H9 (cell line): ENCODE measurements at regions not wholly inside any gene's neighbourhood (a gene's known extent, or its start where the extent isn't known, plus 50 kb on each side); places are given as distances from the start of the nearest gene placed in this dataset.

ENCODE experiments used
- DNase-seq: peaks from one replicate; pipeline ENCODE4 v3.0.0-alpha.2; 2017
- H2AFZ ChIP-seq: one replicate; pipeline ENCODE4 v1.6.1; 2013; ENCODE audit warnings: mild to moderate bottlenecking, low read length, control low read depth, moderate library complexity
- H2AK5ac ChIP-seq: 2 replicates; pipeline ENCODE4 v1.6.1; 2013; ENCODE audit warnings: low read length, control low read depth, mixed read lengths; ENCODE audit not compliant: insufficient read length
- H2BK120ac ChIP-seq: one replicate; pipeline ENCODE4 v1.6.1; 2013; ENCODE audit warnings: low read depth, mild to moderate bottlenecking, low read length, control low read depth, inconsistent platforms; ENCODE audit not compliant: poor library complexity, severe bottlenecking
- H2BK12ac ChIP-seq: 2 replicates; pipeline ENCODE4 v1.6.1; 2013; ENCODE audit warnings: low read length, control low read depth, mixed read lengths, low read depth; ENCODE audit not compliant: insufficient read length
- H2BK15ac ChIP-seq: 2 replicates; pipeline ENCODE4 v1.6.1; 2013; ENCODE audit warnings: low read depth, low read length, control low read depth
- H2BK20ac ChIP-seq: one replicate; pipeline ENCODE4 v1.6.1; 2013; ENCODE audit warnings: low read depth, mild to moderate bottlenecking, low read length, control low read depth, inconsistent platforms; ENCODE audit not compliant: poor library complexity, severe bottlenecking
- H2BK5ac ChIP-seq: 2 replicates; pipeline ENCODE4 v1.6.1; 2013; ENCODE audit warnings: low read length, control low read depth, mixed read lengths; ENCODE audit not compliant: insufficient read length
- H3K14ac ChIP-seq: 2 replicates; pipeline ENCODE4 v1.6.1; 2013; ENCODE audit warnings: low read length, control low read depth; ENCODE audit not compliant: insufficient read depth
- H3K18ac ChIP-seq: 2 replicates; pipeline ENCODE4 v1.6.1; 2013; ENCODE audit warnings: low read depth, mild to moderate bottlenecking, mixed read lengths, low read length, control low read depth; ENCODE audit not compliant: insufficient read length
- H3K23ac ChIP-seq: 2 replicates; pipeline ENCODE4 v1.6.1; 2013; ENCODE audit warnings: low read length, control low read depth, mixed read lengths, low read depth; ENCODE audit not compliant: insufficient read length
- H3K23me2 ChIP-seq: 2 replicates; pipeline ENCODE4 v1.6.1; 2013; ENCODE audit warnings: low read depth, mild to moderate bottlenecking, mixed read lengths, low read length, control low read depth; ENCODE audit not compliant: insufficient read length, poor library complexity, severe bottlenecking
- H3K27ac ChIP-seq: 2 replicates; pipeline ENCODE4 v1.5.1; 2013; ENCODE audit warnings: low read length, control low read depth, mixed read lengths, low read depth; ENCODE audit not compliant: insufficient read length
- H3K27me3 ChIP-seq: 2 replicates; pipeline ENCODE4 v1.6.1; 2013; ENCODE audit warnings: low read length, control low read depth, inconsistent platforms; ENCODE audit not compliant: insufficient read depth
- H3K4ac ChIP-seq: 2 replicates; pipeline ENCODE4 v1.6.1; 2013; ENCODE audit warnings: low read depth, mild to moderate bottlenecking, control low read depth, inconsistent platforms, low read length, moderate library complexity
- H3K4me1 ChIP-seq: 2 replicates; pipeline ENCODE4 v1.6.1; 2013; ENCODE audit warnings: low read length, control low read depth, inconsistent platforms; ENCODE audit not compliant: insufficient read depth
- H3K4me2 ChIP-seq: 2 replicates; pipeline ENCODE4 v1.6.1; 2013; ENCODE audit warnings: low read length, control low read depth, mixed read lengths; ENCODE audit not compliant: insufficient read length, insufficient read depth
- H3K56ac ChIP-seq: 2 replicates; pipeline ENCODE4 v1.6.1; 2013; ENCODE audit warnings: low read depth, mild to moderate bottlenecking, mixed read lengths, low read length, control low read depth; ENCODE audit not compliant: insufficient read length
- H3K79me1 ChIP-seq: 2 replicates; pipeline ENCODE4 v1.6.1; 2013; ENCODE audit warnings: low read depth, mild to moderate bottlenecking, moderate library complexity, low read length, control low read depth, inconsistent platforms; ENCODE audit not compliant: insufficient read depth, poor library complexity, severe bottlenecking
- H3K79me2 ChIP-seq: 2 replicates; pipeline ENCODE4 v1.6.1; 2013; ENCODE audit warnings: low read length, control low read depth, inconsistent platforms; ENCODE audit not compliant: insufficient read depth
- H3K9ac ChIP-seq: 2 replicates; pipeline ENCODE4 v1.6.1; 2013; ENCODE audit warnings: low read length, control low read depth, mixed read lengths; ENCODE audit not compliant: insufficient read length; ENCODE audit errors: extremely low read depth
- H3K9me3 ChIP-seq: one replicate; pipeline ENCODE4 v1.6.1; 2013; ENCODE audit warnings: low read depth, low read length, inconsistent platforms; ENCODE audit not compliant: control insufficient read depth
- H3T11ph ChIP-seq: one replicate; pipeline ENCODE4 v1.6.1; 2013; ENCODE audit warnings: mild to moderate bottlenecking, low read length, control low read depth, inconsistent platforms
- H4K20me1 ChIP-seq: one replicate; pipeline ENCODE4 v1.6.1; 2013; ENCODE audit not compliant: control insufficient read depth, insufficient read length, insufficient read depth
- H4K5ac ChIP-seq: 2 replicates; pipeline ENCODE4 v1.6.1; 2013; ENCODE audit warnings: low read depth, mild to moderate bottlenecking, mixed read lengths, low read length, control low read depth; ENCODE audit not compliant: insufficient read length
- H4K8ac ChIP-seq: replicated peaks from 2 replicates; pipeline ENCODE4 v1.6.1; 2013; ENCODE audit warnings: low read length, control low read depth, mixed read lengths, low read depth; ENCODE audit not compliant: insufficient read length
- H4K91ac ChIP-seq: 2 replicates; pipeline ENCODE4 v1.6.1; 2013; ENCODE audit warnings: low read depth, mild to moderate bottlenecking, moderate library complexity, mixed read lengths, low read length, control low read depth; ENCODE audit not compliant: insufficient read length
- H3K27ac Mint-ChIP-seq, 3 experiments: 2 replicates in 2 of 3; 3 replicates in 1 of 3; pipeline ENCODE4 v1.8.0; 2020 to 2021; ENCODE audit warnings: mixed read lengths in 3 of 3, mild to moderate bottlenecking in 1 of 3, moderate library complexity in 1 of 3
- H3K27me3 Mint-ChIP-seq: 2 replicates; pipeline ENCODE4 v1.8.0; 2021; ENCODE audit warnings: low read depth, mild to moderate bottlenecking, moderate library complexity, mixed read lengths
- H3K36me3 Mint-ChIP-seq, 3 experiments: 2 replicates in 2 of 3; 3 replicates in 1 of 3; pipeline ENCODE4 v1.8.0; 2020 to 2021; ENCODE audit warnings: low read depth in 3 of 3, mixed read lengths in 3 of 3; ENCODE audit not compliant: insufficient read depth in 1 of 3
- H3K4me1 Mint-ChIP-seq, 2 experiments: 2 replicates each; pipeline ENCODE4 v1.8.0; 2020; ENCODE audit warnings: mixed read lengths in 2 of 2
- H3K4me3 Mint-ChIP-seq, 2 experiments: 2 replicates in 1 of 2; 3 replicates in 1 of 2; pipeline ENCODE4 v1.8.0; 2020 to 2021; ENCODE audit warnings: mild to moderate bottlenecking in 2 of 2, mixed read lengths in 2 of 2, moderate library complexity in 1 of 2
- H3K9me3 Mint-ChIP-seq, 2 experiments: 2 replicates in 1 of 2; 3 replicates in 1 of 2; pipeline ENCODE4 v1.8.0; 2020; ENCODE audit warnings: mild to moderate bottlenecking in 2 of 2, mixed read lengths in 2 of 2, moderate library complexity in 1 of 2
- CTCF ChIP-seq: fragments of 200-600 bp; sonication (generic); conservative IDR thresholded peaks from 3 replicates; pipeline ENCODE4 v1.8.0; 2021; ENCODE audit warnings: antibody characterized with exemption, mild to moderate bottlenecking
- WGBS: extraction: QIAGEN DNeasy Blood & Tissue Kit; methylation state at CpG from one replicate; pipeline ENCODE4 v1.1.7; 2013; ENCODE audit warnings: missing lambda C conversion rate, low lambda C conversion rate, mixed read lengths; ENCODE audit not compliant: insufficient read length; ENCODE audit errors: extremely low coverage; 5-methylcytosine and 5-hydroxymethylcytosine counted together

- Histone ChIP-seq H3K4ac (no peak overlapping the region), H3T11ph (no peak overlapping the region), H2BK20ac (no peak overlapping the region), H3K79me2 (no peaks in the 10 kb centered on the region), H3K14ac (no peak overlapping the region), H4K20me1 (no peaks in the 10 kb centered on the region), H3K4me2 (no peak overlapping the region), H2BK5ac (no peak overlapping the region), H3K4me1 (peaks cover 5% of the 10 kb centered on the region; the same call in 1 of the 2 replicates), H2BK15ac (no peak overlapping the region), H4K91ac (no peak overlapping the region), H3K9me3 (no peaks in the 10 kb centered on the region), H3K27ac (no peak overlapping the region), H3K56ac (no peak overlapping the region), H2BK12ac (no peak overlapping the region), H4K8ac (no peak overlapping the region), H3K9ac (no peak overlapping the region), H3K79me1 (no peaks in the 10 kb centered on the region), H3K23me2 (no peaks in the 10 kb centered on the region), H3K27me3 (no peaks in the 10 kb centered on the region), H3K18ac (no peak overlapping the region), H2BK120ac (no peak overlapping the region), H2AFZ (no peak overlapping the region), H2AK5ac (no peak overlapping the region), H3K23ac (no peak overlapping the region), H4K5ac (no peak overlapping the region)
- H3K9me3 Mint-ChIP-seq = no peaks in the 10 kb centered on the region
- WGBS = no CpG with 5 or more reads among the region's 4 CpGs
- peaks cover 22 to 27% of the 10 kb centered on the region in 2 experiments for H3K4me1 Mint-ChIP-seq
- H3K27me3 Mint-ChIP-seq = no peaks in the 10 kb centered on the region; the same call in 1 of the 2 replicates
- H3K27ac Mint-ChIP-seq = no peak overlapping the region
- TF ChIP-seq CTCF = no peak
- no peak for DNase-seq
- no peak overlapping the region for H3K4me3 Mint-ChIP-seq
- H3K36me3 Mint-ChIP-seq = no peaks in the 10 kb centered on the region
Measured at GRCh38 chr12:93056971-93057535, 128.0 kb upstream of the EEA1 start.
